ENCODE measurements at regions not wholly inside any gene's neighbourhood (a gene's known extent, or its start where the extent isn't known, plus 50 kb on each side); places are given as distances from the start of the nearest gene placed in this dataset.

- Histone ChIP-seq H3K4me1 (ENCODE audit: control insufficient read depth in 1 of 2, low read depth in 2 of 2) (no peaks in the 10 kb centered on the region), H3K27me3 (replicated peaks; ENCODE audit: insufficient read depth) (no peaks in the 10 kb centered on the region), H3K9me3 (no peaks in the 10 kb centered on the region), H3K36me3 (no peaks in the 10 kb centered on the region), H3K4me3 (no peak overlapping the region), H3K27ac (no peak overlapping the region)
- no peak for TF ChIP-seq CTCF (IDR thresholded peaks at IDR 0.05)
- ATAC-seq (ENCODE audit: insufficient number of reproducible peaks, low FRiP score, low read depth) (no peak), DNase-seq (ENCODE audit: low spot score) (no peak)
These were observed 592.3 kb downstream of the FRK start for GRCh38 chr6:115468272-115469005.

DNA sequence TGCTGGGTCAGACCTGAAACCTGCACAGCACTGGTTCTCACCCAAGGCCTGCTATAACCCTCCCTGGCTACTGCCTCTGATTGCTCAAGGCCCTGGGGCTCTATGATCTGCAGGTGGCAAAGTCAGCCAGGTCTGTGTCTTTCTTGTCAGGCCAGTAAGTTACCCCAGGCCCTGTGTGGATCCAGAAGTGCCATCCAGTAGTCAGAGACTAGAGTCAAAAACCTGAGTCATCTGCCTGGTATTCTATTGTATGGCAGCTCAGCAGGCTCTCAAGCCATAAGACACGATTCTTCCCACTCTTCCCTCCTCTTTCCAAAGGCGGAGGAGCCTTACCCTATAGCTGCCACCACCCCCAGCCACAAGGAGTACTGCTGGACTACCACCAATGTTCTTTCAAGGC is 593.0 kb downstream of the FRK start:
- Histone ChIP-seq H3K27me3 (replicated peaks; ENCODE audit: insufficient read depth) (no peaks in the 10 kb centered on the region), H3K4me3 (no peak overlapping the region), H3K36me3 (no peaks in the 10 kb centered on the region), H3K27ac (no peak overlapping the region), H3K4me1 (ENCODE audit: control insufficient read depth in 1 of 2, low read depth in 2 of 2) (no peaks in the 10 kb centered on the region), H3K9me3 (no peaks in the 10 kb centered on the region)
- ATAC-seq (ENCODE audit: insufficient number of reproducible peaks, low FRiP score, low read depth) (no peak), DNase-seq (ENCODE audit: low spot score) (no peak)
- no peak for TF ChIP-seq CTCF (IDR thresholded peaks at IDR 0.05)

- H3K4me1 ChIP-seq (ENCODE audit: control insufficient read depth in 1 of 2, low read depth in 2 of 2) = no peaks in the 10 kb centered on the region
- no peak for ATAC-seq (ENCODE audit: insufficient number of reproducible peaks, low FRiP score, low read depth)
- no peaks in the 10 kb centered on the region for H3K27me3 ChIP-seq (replicated peaks; ENCODE audit: insufficient read depth)
- no peaks in the 10 kb centered on the region for H3K36me3 ChIP-seq
- TF ChIP-seq CTCF (IDR thresholded peaks at IDR 0.05) = no peak
- DNase-seq (ENCODE audit: low spot score) = no peak
- H3K9me3 ChIP-seq = no peaks in the 10 kb centered on the region
- no peak overlapping the region for H3K27ac ChIP-seq
- no peak overlapping the region for H3K4me3 ChIP-seq
These were observed 599.8 kb downstream of the FRK start for GRCh38 chr6:115460913-115461312.

- H3K4me1 ChIP-seq (ENCODE audit: control insufficient read depth in 1 of 2, low read depth in 2 of 2) = no peaks in the 10 kb centered on the region
- DNase-seq (ENCODE audit: low spot score) (no peak), ATAC-seq (ENCODE audit: insufficient number of reproducible peaks, low FRiP score, low read depth) (no peak)
These were observed 603.8 kb downstream of the FRK start for GRCh38 chr6:115456848-115457247.

More at GRCh38 chr6:115456848-115457247, 603.8 kb downstream of the FRK start:
- no peak for TF ChIP-seq CTCF (IDR thresholded peaks at IDR 0.05)
- Histone ChIP-seq H3K9me3 (no peaks in the 10 kb centered on the region), H3K4me3 (no peak overlapping the region), H3K27me3 (replicated peaks; ENCODE audit: insufficient read depth) (no peaks in the 10 kb centered on the region), H3K27ac (no peak overlapping the region), H3K36me3 (no peaks in the 10 kb centered on the region)

All from thoracic aorta (tissue), 2 donors.